NCI-H128 (cell line): ENCODE measurements at regions not wholly inside any gene's neighbourhood (a gene's known extent, or its start where the extent isn't known, plus 50 kb on each side); places are given as distances from the start of the nearest gene placed in this dataset.
"Not testable (repeated sequence)": the region's sequence is repeated elsewhere in the genome, so short reads cannot be mapped to it uniquely, and the experiment has no call there.

ENCODE experiments used
- DNase-seq: peaks from one replicate; lab custom pipeline; 2025; ENCODE audit not compliant: unreplicated experiment; lab: John Stamatoyannopoulos, UW

GRCh38 chr1:47680815-47681475, 243.1 kb downstream of the FOXD2 start:
- DNase-seq: no peak

GRCh38 chr1:47681735-47682134, 243.9 kb downstream of the FOXD2 start:
- DNase-seq: no peak

GRCh38 chr1:47682198-47682597, 244.4 kb downstream of the FOXD2 start:
- DNase-seq: no peak

- no peak for DNase-seq
Measured at GRCh38 chr1:47682786-47683350, 245.0 kb downstream of the FOXD2 start.

- no peak for DNase-seq
Measured at GRCh38 chr1:47683401-47683800, 245.6 kb downstream of the FOXD2 start.

GRCh38 chr1:47684518-47684917, 246.7 kb downstream of the FOXD2 start:
- no peak for DNase-seq

GRCh38 chr1:47684964-47685762, 247.3 kb downstream of the FOXD2 start:
- no peak for DNase-seq

- DNase-seq: no peak
Measured at GRCh38 chr1:47685763-47686066, 247.9 kb downstream of the FOXD2 start.

GRCh38 chr1:47686731-47687630, 249.1 kb downstream of the FOXD2 start:
- DNase-seq: no peak

- no peak for DNase-seq
Measured at GRCh38 chr1:47687631-47688460, 250.0 kb downstream of the FOXD2 start.

GRCh38 chr1:47688461-47689296, 250.8 kb downstream of the FOXD2 start:
- no peak for DNase-seq

- no peak for DNase-seq
Measured at GRCh38 chr1:47689894-47690293, 252.1 kb downstream of the FOXD2 start.

- DNase-seq: no peak
Measured at GRCh38 chr1:47690341-47691250, 252.8 kb downstream of the FOXD2 start.

GRCh38 chr1:47691293-47691692, 253.4 kb downstream of the FOXD2 start:
- DNase-seq: not testable (repeated sequence)

- DNase-seq: no peak
Measured at GRCh38 chr1:47692196-47692595, 254.4 kb downstream of the FOXD2 start.

- no peak for DNase-seq
Measured at GRCh38 chr1:47693115-47693514, 255.3 kb downstream of the FOXD2 start.

GRCh38 chr1:47694011-47694890, 256.4 kb downstream of the FOXD2 start:
- no peak for DNase-seq

- no peak for DNase-seq
Measured at GRCh38 chr1:47696404-47696736, 258.5 kb downstream of the FOXD2 start.
